K562 (cell line): ENCODE measurements at regions not wholly inside any gene's neighbourhood (a gene's known extent, or its start where the extent isn't known, plus 50 kb on each side); places are given as distances from the start of the nearest gene placed in this dataset.

Experiments
- ATAC-seq: fragments of 200-7000 bp; cut with Tn5 transposase; 3 replicates; pipeline ENCODE4 v1.9.1; 2020; ENCODE audit warnings: moderate library complexity
- BruUV-seq: library from RNA; stranded (reverse); fragments of 400-500 nt; replicated peaks from 2 replicates; lab custom pipeline; 2021; lab: Mats Ljungman, UMichigan
- CTCF ChIA-PET: fragments of 300-600 bp; formaldehyde crosslinking; extraction: SDS; loops from one replicate; lab custom pipeline; 2021; ENCODE audit warnings: low intra/inter-chr PET ratio; lab: Yijun Ruan, JAX
- POLR2A ChIA-PET: fragments of 300-600, 350-650 bp; sonication (Branson Sonifier 250); formaldehyde crosslinking; extraction: SDS; loops from one replicate; lab custom pipeline; 2021; ENCODE audit warnings: antibody characterized with exemption, inconsistent platforms; lab: Yijun Ruan, JAX
- DNase-seq, 4 experiments: peaks; one replicate each; pipeline versions ENCODE4 v3.0.0 to v3.0.0-alpha.2; 2011 to 2018; ENCODE audit warnings: low spot score in 3 of 4, mixed read lengths in 3 of 4; ENCODE audit errors: extremely low read depth in 1 of 4
- FAIRE-seq: peaks from 2 replicates; lab custom pipeline; 2011; peaks lifted over from hg19 to GRCh38; lab: Jason Lieb, UNC
- H2AFZ ChIP-seq: 2 replicates; pipeline ENCODE4 v1.6.0; 2011; ENCODE audit warnings: low read depth, low read length, control low read depth, inconsistent platforms
- H3K27ac ChIP-seq: fragments of 200-600 bp; 3 replicates; pipeline ENCODE4 v1.8.0; 2011; ENCODE audit warnings: low read depth, mild to moderate bottlenecking, control low read depth, inconsistent platforms, low read length, moderate library complexity, mixed read lengths; ENCODE audit errors: extremely low read depth
- H3K27me3 ChIP-seq, 2 experiments: fragments of 300-600 bp in 1 of 2; 2 replicates in 1 of 2; 3 replicates in 1 of 2; pipeline versions ENCODE4 v1.6.0 to v1.8.0; 2011; ENCODE audit warnings: inconsistent platforms in 2 of 2, low read length in 2 of 2, mild to moderate bottlenecking in 1 of 2, mixed read lengths in 1 of 2, moderate library complexity in 1 of 2; ENCODE audit not compliant: control insufficient read depth in 2 of 2, insufficient read depth in 2 of 2
- H3K36me3 ChIP-seq: fragments of 300-600 bp; 3 replicates; pipeline ENCODE4 v1.8.0; 2011; ENCODE audit warnings: mild to moderate bottlenecking, low read length, inconsistent platforms; ENCODE audit not compliant: control insufficient read depth, insufficient read depth
- H3K4me1 ChIP-seq, 2 experiments: fragments of 200-600 bp in 1 of 2; replicated peaks in 1 of 2; 2 replicates in 1 of 2; 3 replicates in 1 of 2; pipeline versions ENCODE4 v1.5.1 to v1.8.0; 2011; ENCODE audit warnings: inconsistent platforms in 2 of 2, low read length in 2 of 2, mild to moderate bottlenecking in 1 of 2, mixed read lengths in 1 of 2, moderate library complexity in 1 of 2; ENCODE audit not compliant: control insufficient read depth in 2 of 2, insufficient read depth in 2 of 2
- H3K4me2 ChIP-seq: 2 replicates; pipeline ENCODE4 v1.6.1; 2011; ENCODE audit warnings: low read length, control low read depth, inconsistent platforms, mixed read lengths; ENCODE audit not compliant: insufficient read depth
- H3K4me3 ChIP-seq: fragments of 200-600 bp; sonication (generic), shearing (Covaris generic); 2 replicates; pipeline ENCODE4 v1.5.1; 2016; ENCODE audit warnings: control low read depth, inconsistent platforms
- H3K79me2 ChIP-seq: fragments of 200-600 bp; 3 replicates; pipeline ENCODE4 v1.8.0; 2011; ENCODE audit warnings: low read length, inconsistent platforms; ENCODE audit not compliant: control insufficient read depth, insufficient read depth
- H3K9ac ChIP-seq, 2 experiments: 2 replicates each; pipeline versions ENCODE4 v1.6.0 to v1.6.1; 2011; ENCODE audit warnings: low read depth in 2 of 2, low read length in 2 of 2, control low read depth in 1 of 2, inconsistent platforms in 1 of 2, mild to moderate bottlenecking in 1 of 2, mixed read lengths in 1 of 2; ENCODE audit not compliant: insufficient read depth in 1 of 2
- H3K9me1 ChIP-seq: one replicate; pipeline ENCODE4 v1.6.0; 2011; ENCODE audit warnings: inconsistent platforms, mild to moderate bottlenecking, low read length, moderate library complexity; ENCODE audit not compliant: control insufficient read depth, insufficient read depth
- H3K9me3 ChIP-seq: replicated peaks from 2 replicates; pipeline ENCODE4 v1.5.1; 2011; ENCODE audit warnings: low read depth, low read length, inconsistent platforms; ENCODE audit not compliant: control insufficient read depth, insufficient read depth
- H4K20me1 ChIP-seq: replicated peaks from 2 replicates; pipeline ENCODE4 v1.6.1; 2011; ENCODE audit warnings: low read length, inconsistent platforms, mixed read lengths; ENCODE audit not compliant: control insufficient read depth, insufficient read depth
- SPI1 ChIP-seq: IDR thresholded peaks from 2 replicates; pipeline ENCODE4 v1.6.1; 2011; ENCODE audit warnings: low read depth, low read length, control low read depth, borderline replicate concordance
- WGBS: fragments of 100-300 bp; shearing (Covaris generic); methylation state at CpG from one replicate; pipeline ENCODE4 v1.1.6; 2016; ENCODE audit warnings: low coverage, mixed read lengths; ENCODE audit not compliant: insufficient coverage; ENCODE audit errors: missing lambda C conversion rate; 5-methylcytosine and 5-hydroxymethylcytosine counted together
- in situ Hi-C: fragments of 300-500 bp; cut with MboI; formaldehyde crosslinking; loops from 4 replicates; pipeline ENCODE4 v1.15.0; 2018; ENCODE audit warnings: inconsistent platforms, mixed read lengths
- intact Hi-C: fragments of 100-400 bp; cut with micrococcal nuclease; formaldehyde crosslinking; loops from 2 replicates; pipeline ENCODE4 v1.14.2; 2022
- TF ChIP-seq, protein P1 (sequence below): fragments of 450-650 bp; formaldehyde crosslinking; IDR thresholded peaks from 2 replicates; pipeline ENCODE4 v1.4.0; 2020; ENCODE audit warnings: mild to moderate bottlenecking, mixed read lengths
- TF ChIP-seq, protein P2 (sequence below): fragments of 250-450 bp; sonication (Bioruptor Pico); IDR thresholded peaks from 2 replicates; pipeline ENCODE4 v1.4.0; 2020; ENCODE audit warnings: borderline replicate concordance

DNA sequence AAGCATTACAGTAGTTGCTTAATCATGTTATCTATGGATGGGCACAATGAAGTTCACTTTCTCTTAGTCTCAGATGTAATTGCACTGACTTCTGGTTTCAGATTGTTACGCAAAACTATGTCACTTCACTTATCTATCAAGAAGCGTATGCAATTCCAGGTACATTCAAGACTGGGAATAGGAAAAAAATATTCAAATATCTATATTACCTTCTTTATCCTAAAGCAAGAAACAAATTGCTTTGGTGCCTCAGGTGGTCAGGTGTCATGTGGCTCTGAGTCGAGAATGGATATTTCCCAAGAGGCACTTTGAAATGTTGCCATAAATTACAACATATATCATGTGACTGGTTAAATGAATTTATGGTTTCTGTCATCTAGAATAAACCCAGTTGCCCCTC is 318.6 kb downstream of the SS18 start:
- WGBS: 3% methylated on average over 3 of the region's 3 CpGs
- FAIRE-seq: no peak

More for the DNA sequence above, 318.6 kb downstream of the SS18 start:
- POLR2A ChIA-PET: no interaction called here
- H3K9me3 ChIP-seq: no peaks in the 10 kb centered on the region
- CTCF ChIA-PET: no interaction called here
- no TSS peak for BruUV-seq
- no peaks in the 10 kb centered on the region for H3K27me3 ChIP-seq
- intact Hi-C loops (no loop called here), in situ Hi-C loops (no loop called here)
- no peaks in the 10 kb centered on the region for H3K4me1 ChIP-seq
- H3K27ac ChIP-seq: no peak overlapping the region
- no peaks in the 10 kb centered on the region for H3K36me3 ChIP-seq
- no peaks in the 10 kb centered on the region for H3K9me1 ChIP-seq
- DNase-seq: no peak
- H2AFZ ChIP-seq: no peak overlapping the region
- TF ChIP-seq, protein P1, sequence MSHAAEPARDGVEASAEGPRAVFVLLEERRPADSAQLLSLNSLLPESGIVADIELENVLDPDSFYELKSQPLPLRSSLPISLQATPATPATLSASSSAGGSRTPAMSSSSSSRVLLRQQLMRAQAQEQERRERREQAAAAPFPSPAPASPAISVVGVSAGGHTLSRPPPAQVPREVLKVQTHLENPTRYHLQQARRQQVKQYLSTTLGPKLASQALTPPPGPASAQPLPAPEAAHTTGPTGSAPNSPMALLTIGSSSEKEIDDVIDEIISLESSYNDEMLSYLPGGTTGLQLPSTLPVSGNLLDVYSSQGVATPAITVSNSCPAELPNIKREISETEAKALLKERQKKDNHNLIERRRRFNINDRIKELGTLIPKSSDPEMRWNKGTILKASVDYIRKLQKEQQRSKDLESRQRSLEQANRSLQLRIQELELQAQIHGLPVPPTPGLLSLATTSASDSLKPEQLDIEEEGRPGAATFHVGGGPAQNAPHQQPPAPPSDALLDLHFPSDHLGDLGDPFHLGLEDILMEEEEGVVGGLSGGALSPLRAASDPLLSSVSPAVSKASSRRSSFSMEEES (CRISPR knock-in tag): peak; percentile 31
- no peak for TF ChIP-seq SPI1
- TF ChIP-seq, protein P2, sequence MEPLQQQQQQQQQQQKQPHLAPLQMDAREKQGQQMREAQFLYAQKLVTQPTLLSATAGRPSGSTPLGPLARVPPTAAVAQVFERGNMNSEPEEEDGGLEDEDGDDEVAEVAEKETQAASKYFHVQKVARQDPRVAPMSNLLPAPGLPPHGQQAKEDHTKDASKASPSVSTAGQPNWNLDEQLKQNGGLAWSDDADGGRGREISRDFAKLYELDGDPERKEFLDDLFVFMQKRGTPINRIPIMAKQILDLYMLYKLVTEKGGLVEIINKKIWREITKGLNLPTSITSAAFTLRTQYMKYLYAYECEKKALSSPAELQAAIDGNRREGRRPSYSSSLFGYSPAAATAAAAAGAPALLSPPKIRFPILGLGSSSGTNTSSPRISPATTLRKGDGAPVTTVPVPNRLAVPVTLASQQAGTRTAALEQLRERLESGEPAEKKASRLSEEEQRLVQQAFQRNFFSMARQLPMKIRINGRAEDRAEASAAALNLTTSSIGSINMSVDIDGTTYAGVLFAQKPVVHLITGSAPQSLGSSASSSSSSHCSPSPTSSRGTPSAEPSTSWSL (CRISPR knock-in tag): no peak
- no peaks in the 10 kb centered on the region for H4K20me1 ChIP-seq
- no peaks in the 10 kb centered on the region for H3K79me2 ChIP-seq
- H3K4me2 ChIP-seq: no peak overlapping the region
- H3K9ac ChIP-seq: no peak overlapping the region
- H3K4me3 ChIP-seq: no peak overlapping the region
- ATAC-seq: no peak
